PC-3 (cell line): ENCODE measurements at regions not wholly inside any gene's neighbourhood (a gene's known extent, or its start where the extent isn't known, plus 50 kb on each side); places are given as distances from the start of the nearest gene placed in this dataset.

Experiments
- ATAC-seq: fragments of 200-7000 bp; cut with Tn5 transposase; 2 replicates; pipeline ENCODE4 v1.9.1; 2020; ENCODE audit warnings: mild to moderate bottlenecking, moderate library complexity
- BruUV-seq: library from RNA; stranded (reverse); fragments of 400-500 nt; replicated peaks from 2 replicates; lab custom pipeline; 2021; lab: Mats Ljungman, UMichigan
- CTCF ChIA-PET: fragments of 300-600 bp; sonication (Branson Sonifier 250); formaldehyde crosslinking; loops from one replicate; lab custom pipeline; 2022; ENCODE audit warnings: antibody characterized with exemption; lab: Charles Lee
- POLR2A ChIA-PET: fragments of 300-600 bp; sonication (Branson Sonifier 250); formaldehyde crosslinking; loops from one replicate; lab custom pipeline; 2022; ENCODE audit warnings: antibody characterized with exemption; ENCODE audit not compliant: unreplicated experiment; lab: Charles Lee
- DNase-seq: peaks from one replicate; pipeline ENCODE4 v3.0.0-alpha.2; 2015
- H2AFZ ChIP-seq: fragments of 300-600 bp; sonication (generic); 2 replicates; pipeline ENCODE4 v1.6.0; 2016; ENCODE audit warnings: antibody characterized with exemption, low read length
- H3F3A ChIP-seq: fragments of 300-600 bp; sonication (generic); one replicate; pipeline ENCODE4 v1.6.0; 2017; ENCODE audit warnings: antibody characterized with exemption, low read length, control low read depth, mild to moderate bottlenecking; ENCODE audit not compliant: unreplicated experiment
- H3K27ac ChIP-seq: fragments of 300-600 bp; sonication (generic); 2 replicates; pipeline ENCODE4 v1.5.1; 2016; ENCODE audit warnings: mild to moderate bottlenecking, low read length
- H3K27me3 ChIP-seq: fragments of 300-600 bp; sonication (generic); 2 replicates; pipeline ENCODE4 v1.6.1; 2016; ENCODE audit warnings: low read length, mixed read lengths
- H3K36me3 ChIP-seq: fragments of 300-600 bp; sonication (generic); 2 replicates; pipeline ENCODE4 v1.6.1; 2016; ENCODE audit warnings: low read depth, mixed run types, low read length, mixed read lengths
- H3K4me1 ChIP-seq: fragments of 300-600 bp; sonication (generic); 2 replicates; pipeline ENCODE4 v1.5.1; 2016; ENCODE audit warnings: low read length; ENCODE audit not compliant: insufficient read depth
- H3K4me2 ChIP-seq: fragments of 300-600 bp; sonication (generic); 2 replicates; pipeline ENCODE4 v1.6.0; 2016; ENCODE audit warnings: low read length
- H3K4me3 ChIP-seq: fragments of 300-600 bp; sonication (generic); 2 replicates; pipeline ENCODE4 v1.5.1; 2016; ENCODE audit warnings: mild to moderate bottlenecking, low read length, mixed read lengths
- H3K79me2 ChIP-seq: fragments of 300-600 bp; sonication (generic); 2 replicates; pipeline ENCODE4 v1.6.1; 2017; ENCODE audit warnings: low read length, mixed read lengths
- H3K9ac ChIP-seq: fragments of 300-600 bp; sonication (generic); 2 replicates; pipeline ENCODE4 v1.6.0; 2016; ENCODE audit warnings: mild to moderate bottlenecking, low read length
- H3K9me2 ChIP-seq: fragments of 300-600 bp; sonication (generic); replicated peaks from 2 replicates; pipeline ENCODE4 v1.6.1; 2016; ENCODE audit warnings: mixed run types, low read length, mixed read lengths
- H3K9me3 ChIP-seq: fragments of 300-600 bp; sonication (generic); 2 replicates; pipeline ENCODE4 v1.6.1; 2016; ENCODE audit warnings: low read length, mixed read lengths
- H4K20me1 ChIP-seq: fragments of 300-600 bp; sonication (generic); 2 replicates; pipeline ENCODE4 v1.6.1; 2016; ENCODE audit warnings: low read length, mixed read lengths
- CTCF ChIP-seq: fragments of 300-600 bp; sonication (generic); conservative IDR thresholded peaks from 2 replicates; pipeline ENCODE4 v1.5.1; 2017; ENCODE audit warnings: antibody characterized with exemption, low read depth, mild to moderate bottlenecking, low read length
- EZH2 ChIP-seq: fragments of 300-600 bp; sonication (generic); IDR thresholded peaks from one replicate; pipeline ENCODE4 v1.6.1; 2017; ENCODE audit warnings: antibody characterized with exemption, mild to moderate bottlenecking, low read length; ENCODE audit not compliant: unreplicated experiment
- EZH2phosphoT487 ChIP-seq: fragments of 300-600 bp; sonication (generic); IDR thresholded peaks from 2 replicates; pipeline ENCODE4 v1.6.1; 2018; ENCODE audit warnings: mild to moderate bottlenecking, antibody characterized with exemption, low read length, borderline replicate concordance
- intact Hi-C: fragments of 100-400 bp; cut with micrococcal nuclease; formaldehyde crosslinking; loops from 2 replicates; pipeline ENCODE4 v1.9.0; 2023

GRCh38 chr7:35386082-35386815 is 132.3 kb upstream of the TBX20 start:
- Histone ChIP-seq H3K9me2 (no peaks in the 10 kb centered on the region), H2AFZ (no peak overlapping the region), H3F3A (no peaks in the 10 kb centered on the region), H3K4me2 (no peak overlapping the region), H4K20me1 (no peaks in the 10 kb centered on the region), H3K9me3 (no peaks in the 10 kb centered on the region), H3K9ac (no peak overlapping the region), H3K27me3 (0 out of 2 replicates have a peak, but pooled peaks cover 5% of the 10 kb centered on the region), H3K27ac (no peak overlapping the region), H3K4me3 (no peak overlapping the region), H3K79me2 (no peaks in the 10 kb centered on the region), H3K36me3 (no peaks in the 10 kb centered on the region), H3K4me1 (peaks cover 24% of the 10 kb centered on the region)
- no peak for DNase-seq
- no peak for ATAC-seq
- ChIA-PET CTCF (no interaction called here), POLR2A (no interaction called here)
- TF ChIP-seq EZH2: no peak
- no peak for TF ChIP-seq CTCF
- no peak for TF ChIP-seq EZH2phosphoT487
- intact Hi-C loops: no loop called here
- BruUV-seq: no TSS peak

- BruUV-seq: no TSS peak
- Histone ChIP-seq H3K9me3 (no peaks in the 10 kb centered on the region), H3K27ac (no peak overlapping the region), H3K4me1 (peaks cover 14% of the 10 kb centered on the region), H4K20me1 (no peaks in the 10 kb centered on the region), H3K27me3 (0 out of 2 replicates have a peak, but pooled peaks cover 5% of the 10 kb centered on the region), H2AFZ (no peak overlapping the region), H3K79me2 (no peaks in the 10 kb centered on the region), H3K4me3 (no peak overlapping the region), H3K36me3 (no peaks in the 10 kb centered on the region), H3K9ac (no peak overlapping the region), H3F3A (no peaks in the 10 kb centered on the region), H3K4me2 (no peak overlapping the region), H3K9me2 (no peaks in the 10 kb centered on the region)
- no peak for ATAC-seq
- POLR2A ChIA-PET: no interaction called here
- TF ChIP-seq EZH2phosphoT487: no peak
- TF ChIP-seq CTCF: no peak
- no peak for TF ChIP-seq EZH2
- CTCF ChIA-PET: no interaction called here
- DNase-seq: no peak
- intact Hi-C loops: no loop called here
Observed at GRCh38 chr7:35384761-35385700, 131.1 kb upstream of the TBX20 start.
